BE2C (cell line): ENCODE measurements at regions not wholly inside any gene's neighbourhood (a gene's known extent, or its start where the extent isn't known, plus 50 kb on each side); places are given as distances from the start of the nearest gene placed in this dataset.

Experiments used
- DNase-seq: peaks from one replicate; pipeline ENCODE4 v3.0.0-alpha.2; 2020
- H3K27me3 ChIP-seq: fragments of 250-450 bp; sonication (Bioruptor Pico); 2 replicates; pipeline ENCODE4 v1.5.1; 2020; ENCODE audit warnings: mild to moderate bottlenecking
- H3K36me3 ChIP-seq: fragments of 250-450 bp; sonication (Bioruptor Pico); 2 replicates; pipeline ENCODE4 v1.5.1; 2020; ENCODE audit warnings: mild to moderate bottlenecking
- H3K4me1 ChIP-seq: fragments of 250-450 bp; sonication (Bioruptor Pico); 2 replicates; pipeline ENCODE4 v1.5.1; 2020
- H3K4me3 ChIP-seq: 2 replicates; pipeline ENCODE4 v1.5.1; 2011; ENCODE audit warnings: low read depth, low read length
- H3K9me3 ChIP-seq: fragments of 250-450 bp; sonication (Bioruptor Pico); 2 replicates; pipeline ENCODE4 v1.5.1; 2020
- CTCF ChIP-seq: IDR thresholded peaks from 2 replicates; pipeline ENCODE4 v1.5.1; 2012; ENCODE audit warnings: mild to moderate bottlenecking, low read depth, low read length

DNA sequence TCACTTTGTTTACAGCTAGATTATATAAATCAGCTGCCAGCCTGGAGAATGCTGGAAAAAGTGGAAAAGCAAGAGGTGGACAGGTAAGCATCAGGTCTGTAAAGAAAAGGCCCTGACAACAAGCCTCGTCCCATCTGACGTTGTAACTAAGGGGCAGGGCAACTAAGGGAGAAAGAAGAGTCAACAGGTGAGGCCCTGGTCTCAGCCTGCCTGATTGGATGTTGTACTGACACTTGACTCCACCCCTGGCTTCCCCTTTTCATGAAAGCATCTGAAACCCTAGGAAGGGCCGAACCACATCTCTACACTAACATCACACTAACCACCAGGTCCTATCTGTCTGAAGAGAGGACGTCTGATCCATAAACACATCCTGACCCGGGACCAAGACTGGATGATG, 357.6 kb upstream of the CFAP20DC start:
- no peak for TF ChIP-seq CTCF
- Histone ChIP-seq H3K36me3 (no peaks in the 10 kb centered on the region), H3K4me3 (no peak overlapping the region), H3K9me3 (no peaks in the 10 kb centered on the region), H3K4me1 (no peaks in the 10 kb centered on the region), H3K27me3 (no peaks in the 10 kb centered on the region)
- no peak for DNase-seq

DNA sequence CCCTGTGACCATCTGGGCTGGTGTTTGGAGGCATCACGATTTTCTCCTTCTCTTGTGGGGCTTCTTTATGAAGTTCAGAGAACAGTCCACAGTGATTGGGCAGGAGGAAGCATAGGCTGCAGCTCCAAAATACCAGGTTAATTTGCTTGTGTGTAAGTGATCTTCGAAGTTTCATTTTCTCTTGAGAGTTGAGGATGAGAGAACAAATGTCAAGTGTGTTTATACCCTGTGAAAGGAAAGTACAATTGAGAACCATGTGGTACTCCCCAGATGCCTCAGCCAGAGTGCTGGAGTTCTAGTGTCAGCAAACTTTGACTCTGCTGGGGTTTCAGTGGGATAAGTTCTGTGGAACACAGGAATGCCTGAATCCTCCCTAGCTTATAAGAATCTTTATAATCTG, 357.1 kb upstream of the CFAP20DC start:
- no peaks in the 10 kb centered on the region for H3K27me3 ChIP-seq
- no peak overlapping the region for H3K4me3 ChIP-seq
- TF ChIP-seq CTCF: no peak
- DNase-seq: no peak
- no peaks in the 10 kb centered on the region for H3K9me3 ChIP-seq
- H3K4me1 ChIP-seq: no peaks in the 10 kb centered on the region
- H3K36me3 ChIP-seq: no peaks in the 10 kb centered on the region

- TF ChIP-seq CTCF: no peak
- Histone ChIP-seq H3K4me3 (no peak overlapping the region), H3K27me3 (no peaks in the 10 kb centered on the region), H3K36me3 (no peaks in the 10 kb centered on the region), H3K9me3 (no peaks in the 10 kb centered on the region), H3K4me1 (no peaks in the 10 kb centered on the region)
- no peak for DNase-seq
Observed at GRCh38 chr3:59404851-59405250, 355.0 kb upstream of the CFAP20DC start.

DNA sequence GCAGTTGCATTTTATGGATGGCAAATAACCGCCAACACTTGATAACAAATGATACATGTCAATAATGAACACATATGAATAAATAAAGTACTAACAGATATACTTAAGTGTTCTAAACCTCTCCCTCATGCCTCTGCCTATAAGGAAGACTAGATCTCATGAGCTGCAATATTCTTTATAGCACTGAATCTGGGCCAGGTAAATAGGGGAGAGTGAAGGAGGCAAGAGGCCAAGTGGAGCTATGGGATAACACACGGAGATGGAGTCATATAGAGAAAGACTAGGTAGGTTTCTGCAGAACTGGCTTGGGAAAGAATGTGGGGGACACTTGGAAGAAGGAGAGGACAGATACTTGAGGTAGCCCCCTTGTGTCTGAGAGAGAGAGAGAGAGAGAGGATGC, 354.2 kb upstream of the CFAP20DC start:
- DNase-seq: no peak
- H3K9me3 ChIP-seq: no peaks in the 10 kb centered on the region
- no peaks in the 10 kb centered on the region for H3K36me3 ChIP-seq
- no peak overlapping the region for H3K4me3 ChIP-seq
- no peaks in the 10 kb centered on the region for H3K27me3 ChIP-seq
- TF ChIP-seq CTCF: no peak
- H3K4me1 ChIP-seq: no peaks in the 10 kb centered on the region

DNA sequence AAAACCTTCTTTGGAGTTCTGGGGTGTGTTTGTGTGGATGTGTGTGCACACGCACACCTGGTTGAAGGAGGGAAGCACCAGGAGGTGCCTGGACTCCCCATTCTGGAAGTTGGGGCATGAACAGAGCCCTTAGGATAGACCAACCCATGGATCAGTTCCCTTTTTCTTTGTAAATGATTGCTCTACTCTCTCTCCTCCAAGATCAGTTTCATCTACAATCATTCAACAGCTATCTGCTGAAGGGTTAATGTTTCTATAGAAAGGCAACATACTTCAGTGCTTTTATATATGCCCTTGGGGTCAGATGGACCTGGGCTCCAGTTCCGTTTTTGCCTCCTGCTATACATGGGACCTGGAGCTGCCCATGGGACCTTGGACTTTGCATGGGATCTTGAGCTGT, 352.1 kb upstream of the CFAP20DC start:
- Histone ChIP-seq H3K9me3 (no peaks in the 10 kb centered on the region), H3K36me3 (no peaks in the 10 kb centered on the region), H3K4me3 (no peak overlapping the region)

DNA sequence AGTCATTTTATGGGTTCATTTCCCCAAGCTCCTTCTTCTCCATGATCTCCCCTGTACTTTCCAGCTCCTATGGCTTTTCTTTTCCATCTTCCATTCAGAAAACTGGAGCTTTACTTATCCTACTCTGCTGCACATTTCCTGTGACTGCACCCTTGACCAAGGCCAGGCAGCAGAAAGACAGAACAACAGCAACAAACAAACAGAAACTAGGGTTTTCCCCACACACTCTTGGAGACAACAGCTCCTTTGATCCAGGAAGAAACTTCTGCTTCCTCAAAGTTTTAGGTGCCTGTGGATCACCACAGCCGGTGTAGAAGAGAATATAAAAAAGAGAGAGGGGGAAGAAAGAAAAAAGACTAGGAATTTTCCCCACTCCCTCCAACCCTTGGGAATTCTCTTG, 342.3 kb upstream of the CFAP20DC start:
- Histone ChIP-seq H3K9me3 (no peaks in the 10 kb centered on the region), H3K4me1 (no peaks in the 10 kb centered on the region), H3K27me3 (no peaks in the 10 kb centered on the region), H3K4me3 (no peak overlapping the region), H3K36me3 (no peaks in the 10 kb centered on the region)
- TF ChIP-seq CTCF: no peak
- no peak for DNase-seq

More for the DNA sequence above, 352.1 kb upstream of the CFAP20DC start:
- H3K27me3 ChIP-seq: no peaks in the 10 kb centered on the region
- DNase-seq: no peak
- no peaks in the 10 kb centered on the region for H3K4me1 ChIP-seq
- TF ChIP-seq CTCF: no peak
